ENCODE measurements at regions not wholly inside any gene's neighbourhood (a gene's known extent, or its start where the extent isn't known, plus 50 kb on each side); places are given as distances from the start of the nearest gene placed in this dataset.
A peak's percentile ranks its signal among the peaks of the same experiment; 100 is the strongest.

DNA sequence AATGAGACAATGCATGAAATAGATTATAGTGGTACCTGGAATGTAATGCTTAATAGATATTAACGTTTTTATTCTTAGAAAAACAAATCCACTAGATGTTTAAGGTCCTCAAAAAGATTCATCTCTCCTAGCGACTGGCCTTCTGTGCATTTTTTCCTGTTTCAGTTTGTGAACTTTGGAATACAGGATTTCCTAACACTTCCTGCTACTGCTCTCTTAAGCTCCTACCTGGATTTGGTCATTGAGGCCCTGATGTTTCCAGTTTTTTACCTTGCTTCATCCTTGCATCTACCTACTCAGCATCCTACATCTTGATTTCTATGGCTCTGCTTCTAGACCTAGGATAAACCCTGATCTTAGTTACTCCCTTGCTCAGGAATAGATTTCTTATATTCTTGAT lies 188.4 kb downstream of the ABCC12 start:
- no peak for ATAC-seq
- no peak for DNase-seq
- H3K27me3 Mint-ChIP-seq, result peaks cover 11% of the 10 kb centered on the region
- H3K4me1 Mint-ChIP-seq, result no peaks in the 10 kb centered on the region
- no peak overlapping the region for H3K27ac Mint-ChIP-seq
- no peak overlapping the region for H3K4me3 Mint-ChIP-seq
- no peaks in the 10 kb centered on the region for H3K9me3 ChIP-seq (ENCODE audit: control insufficient read depth, low read length, poor library complexity, severe bottlenecking)
- H3K36me3 Mint-ChIP-seq (ENCODE audit: low read depth), result no peaks in the 10 kb centered on the region

DNA sequence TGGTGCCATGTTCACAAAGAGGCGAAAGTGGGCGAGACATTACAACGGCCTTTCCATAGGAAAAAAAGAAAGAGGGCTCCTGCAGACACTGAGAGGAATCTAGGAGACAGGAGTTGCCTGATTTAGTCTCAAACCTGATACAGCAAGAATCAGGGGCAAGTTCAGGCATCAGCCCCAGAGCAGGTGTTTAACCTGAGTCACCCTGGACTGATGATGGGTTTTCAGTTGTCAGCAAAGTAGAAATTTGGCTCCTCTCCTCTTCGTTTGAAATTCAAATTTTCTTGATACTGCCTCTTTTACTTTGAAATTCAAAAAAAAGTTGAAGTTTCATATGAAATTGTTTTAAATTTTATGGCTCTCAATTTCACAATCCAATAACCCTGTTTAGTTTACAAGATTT lies 189.5 kb downstream of the ABCC12 start:
- Mint-ChIP-seq H3K27me3 (peaks cover 11% of the 10 kb centered on the region), H3K27ac (no peak overlapping the region), H3K36me3 (ENCODE audit: low read depth) (no peaks in the 10 kb centered on the region), H3K4me3 (no peak overlapping the region), H3K4me1 (no peaks in the 10 kb centered on the region)
- no peak for DNase-seq
- H3K9me3 ChIP-seq (ENCODE audit: control insufficient read depth, low read length, poor library complexity, severe bottlenecking), result no peaks in the 10 kb centered on the region
- ATAC-seq, result no peak

DNA sequence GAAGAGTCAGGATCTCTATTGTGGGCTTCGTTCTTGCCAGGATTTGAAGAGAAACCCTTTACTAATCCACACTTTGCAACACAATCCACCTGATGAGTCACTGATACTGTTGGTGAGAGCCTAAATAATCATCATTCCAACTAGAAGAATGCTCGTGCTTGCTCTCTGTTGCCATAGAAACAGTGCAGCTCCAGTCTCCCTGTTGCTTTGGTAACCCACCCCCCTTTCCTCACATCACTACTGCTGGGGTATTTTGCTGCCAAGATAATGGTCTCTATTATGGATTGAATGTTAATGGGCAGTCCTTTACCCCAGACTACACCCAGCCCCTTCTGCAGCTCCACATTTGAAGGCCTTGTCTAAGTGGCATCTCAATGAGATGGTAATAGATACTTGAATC lies 190.4 kb downstream of the ABCC12 start:
- DNase-seq (no peak), ATAC-seq (no peak)
- Mint-ChIP-seq H3K27me3 (peaks cover 11% of the 10 kb centered on the region), H3K4me1 (no peaks in the 10 kb centered on the region), H3K27ac (no peak overlapping the region), H3K4me3 (no peak overlapping the region), H3K36me3 (ENCODE audit: low read depth) (no peaks in the 10 kb centered on the region)
- H3K9me3 ChIP-seq (ENCODE audit: control insufficient read depth, low read length, poor library complexity, severe bottlenecking), result no peaks in the 10 kb centered on the region

GRCh38 chr16:47958726-47959125 lies 197.1 kb downstream of the ABCC12 start:
- DNase-seq (no peak), ATAC-seq (no peak)
- Mint-ChIP-seq H3K27ac (no peak overlapping the region), H3K27me3 (peaks cover 19% of the 10 kb centered on the region), H3K4me1 (no peaks in the 10 kb centered on the region), H3K4me3 (no peak overlapping the region), H3K36me3 (ENCODE audit: low read depth) (no peaks in the 10 kb centered on the region)
- H3K9me3 ChIP-seq (ENCODE audit: control insufficient read depth, low read length, poor library complexity, severe bottlenecking), result no peaks in the 10 kb centered on the region

GRCh38 chr16:47956916-47957315 lies 198.9 kb downstream of the ABCC12 start:
- ATAC-seq, result no peak
- DNase-seq, result no peak
- no peaks in the 10 kb centered on the region for H3K9me3 ChIP-seq (ENCODE audit: control insufficient read depth, low read length, poor library complexity, severe bottlenecking)
- Mint-ChIP-seq H3K4me1 (no peaks in the 10 kb centered on the region), H3K36me3 (ENCODE audit: low read depth) (no peaks in the 10 kb centered on the region), H3K4me3 (no peak overlapping the region), H3K27ac (no peak overlapping the region), H3K27me3 (peaks cover 14% of the 10 kb centered on the region)

DNA sequence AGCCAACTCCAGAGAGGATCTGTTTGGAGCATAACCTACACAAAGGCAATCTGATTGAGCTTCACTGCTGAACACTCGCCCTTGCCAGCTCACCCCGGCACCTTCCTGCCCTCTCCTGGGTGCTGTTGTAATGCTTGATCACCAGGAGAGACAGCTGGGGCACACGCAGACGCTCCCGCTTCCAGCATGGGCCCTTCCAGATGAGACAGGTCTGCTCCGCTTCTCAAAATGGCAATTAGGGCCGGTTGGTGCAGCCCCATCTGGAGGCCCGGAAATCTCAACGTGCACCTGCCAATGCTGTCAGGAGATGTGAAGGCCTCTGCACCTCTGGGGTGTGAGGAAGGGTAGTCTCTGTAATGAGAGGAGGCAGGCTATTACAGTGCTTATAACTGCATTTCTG lies 206.1 kb downstream of the ABCC12 start:
- Mint-ChIP-seq H3K4me3 (no peak overlapping the region), H3K27ac (no peak overlapping the region), H3K27me3 (peaks cover 20% of the 10 kb centered on the region), H3K4me1 (no peaks in the 10 kb centered on the region), H3K36me3 (ENCODE audit: low read depth) (no peaks in the 10 kb centered on the region)
- DNase-seq, result no peak
- no peak for ATAC-seq
- H3K9me3 ChIP-seq (ENCODE audit: control insufficient read depth, low read length, poor library complexity, severe bottlenecking), result no peaks in the 10 kb centered on the region

DNA sequence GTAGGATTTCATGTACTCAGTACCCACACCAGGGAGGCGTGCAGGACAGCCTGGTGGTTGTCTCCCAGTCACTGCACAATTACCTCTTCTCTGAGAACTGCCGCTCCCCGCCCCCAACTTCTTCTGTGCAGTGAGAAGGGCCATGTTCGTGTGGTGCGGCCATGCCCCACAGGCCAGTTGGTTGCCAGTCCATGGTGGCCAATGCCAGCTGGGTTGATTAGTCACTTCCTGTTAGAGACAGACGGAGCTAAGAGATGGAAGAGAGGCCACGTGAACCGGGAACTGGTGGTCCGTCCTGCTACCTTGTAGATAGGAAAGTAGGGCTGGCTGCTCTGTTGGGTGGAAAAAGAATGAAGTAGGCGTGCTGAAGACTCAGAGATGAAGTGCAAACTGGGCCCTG lies 206.5 kb downstream of the ABCC12 start:
- no peak for DNase-seq
- Mint-ChIP-seq H3K27ac (no peak overlapping the region), H3K27me3 (peaks cover 20% of the 10 kb centered on the region), H3K4me1 (no peaks in the 10 kb centered on the region), H3K4me3 (no peak overlapping the region), H3K36me3 (ENCODE audit: low read depth) (no peaks in the 10 kb centered on the region)
- H3K9me3 ChIP-seq (ENCODE audit: control insufficient read depth, low read length, poor library complexity, severe bottlenecking), result no peaks in the 10 kb centered on the region
- ATAC-seq, result no peak

DNA sequence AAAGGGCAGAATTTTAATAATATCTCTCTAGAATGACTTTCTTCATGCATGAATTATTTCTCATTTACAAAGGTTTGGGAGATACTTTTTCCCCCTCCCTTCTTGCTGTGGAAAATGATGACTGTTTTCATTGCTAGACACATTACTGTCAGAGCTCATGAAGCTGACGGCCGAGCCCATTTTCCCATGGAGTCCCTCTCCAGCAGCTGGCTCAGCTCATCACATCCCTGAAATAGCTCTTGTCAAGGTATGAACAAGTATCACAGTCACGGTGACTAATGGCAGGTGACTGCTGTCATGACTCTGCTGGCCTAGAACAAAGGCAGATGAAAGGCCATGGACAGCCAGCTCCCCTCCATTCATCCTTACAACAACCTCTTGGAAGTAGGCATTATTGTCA lies 208.1 kb downstream of the ABCC12 start:
- no peak for DNase-seq
- Mint-ChIP-seq H3K4me3 (no peak overlapping the region), H3K4me1 (no peaks in the 10 kb centered on the region), H3K27me3 (peaks cover 29% of the 10 kb centered on the region), H3K36me3 (ENCODE audit: low read depth) (no peaks in the 10 kb centered on the region), H3K27ac (peak overlapping the region; percentile 19)
- ATAC-seq, result no peak
- H3K9me3 ChIP-seq (ENCODE audit: control insufficient read depth, low read length, poor library complexity, severe bottlenecking), result no peaks in the 10 kb centered on the region

- H3K9me3 ChIP-seq (ENCODE audit: control insufficient read depth, low read length, poor library complexity, severe bottlenecking), result no peaks in the 10 kb centered on the region
- ATAC-seq, result no peak
- Mint-ChIP-seq H3K4me1 (no peaks in the 10 kb centered on the region), H3K36me3 (ENCODE audit: low read depth) (no peaks in the 10 kb centered on the region), H3K4me3 (no peak overlapping the region), H3K27me3 (peaks cover 29% of the 10 kb centered on the region), H3K27ac (no peak overlapping the region)
- DNase-seq, result no peak
Measured at GRCh38 chr16:47946092-47946491, 209.7 kb downstream of the ABCC12 start.

- no peak overlapping the region for H3K4me3 Mint-ChIP-seq
- H3K36me3 Mint-ChIP-seq (ENCODE audit: low read depth), result no peaks in the 10 kb centered on the region
- DNase-seq, result no peak
- ATAC-seq, result no peak
- peaks cover 29% of the 10 kb centered on the region for H3K27me3 Mint-ChIP-seq
- no peaks in the 10 kb centered on the region for H3K9me3 ChIP-seq (ENCODE audit: control insufficient read depth, low read length, poor library complexity, severe bottlenecking)
- no peaks in the 10 kb centered on the region for H3K4me1 Mint-ChIP-seq
- no peak overlapping the region for H3K27ac Mint-ChIP-seq
Measured at GRCh38 chr16:47944589-47944988, 211.2 kb downstream of the ABCC12 start.

DNA sequence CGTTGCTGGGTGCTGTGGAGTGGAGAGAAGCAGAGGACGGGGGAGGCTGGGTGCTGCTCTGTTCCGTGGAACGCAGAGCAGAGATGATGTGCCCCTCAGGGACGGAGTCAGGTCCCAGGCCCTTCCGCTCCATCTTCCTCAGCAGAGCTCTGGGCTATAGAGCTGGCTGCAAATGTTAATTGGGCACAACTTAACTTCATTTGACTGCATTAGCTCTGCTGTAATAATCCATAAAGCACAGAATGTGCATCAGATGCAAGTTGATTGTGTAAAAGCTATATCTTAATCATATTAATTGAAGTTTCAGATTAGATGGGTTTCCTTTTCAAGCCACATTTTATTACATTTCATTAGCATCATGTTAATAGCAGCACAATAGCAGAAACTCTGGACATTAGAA lies 212.6 kb downstream of the ABCC12 start:
- H3K4me1 Mint-ChIP-seq, result no peaks in the 10 kb centered on the region
- ATAC-seq (no peak), DNase-seq (no peak)
- no peaks in the 10 kb centered on the region for H3K9me3 ChIP-seq (ENCODE audit: control insufficient read depth, low read length, poor library complexity, severe bottlenecking)
- H3K36me3 Mint-ChIP-seq (ENCODE audit: low read depth), result no peaks in the 10 kb centered on the region
- H3K27ac Mint-ChIP-seq, result no peak overlapping the region
- H3K4me3 Mint-ChIP-seq, result no peak overlapping the region
- peaks cover 22% of the 10 kb centered on the region for H3K27me3 Mint-ChIP-seq

GRCh38 chr16:47940466-47940865 lies 215.3 kb downstream of the ABCC12 start:
- Mint-ChIP-seq H3K27ac (no peak overlapping the region), H3K4me3 (no peak overlapping the region), H3K27me3 (peaks cover 15% of the 10 kb centered on the region), H3K36me3 (ENCODE audit: low read depth) (no peaks in the 10 kb centered on the region), H3K4me1 (no peaks in the 10 kb centered on the region)
- DNase-seq (no peak), ATAC-seq (no peak)
- H3K9me3 ChIP-seq (ENCODE audit: control insufficient read depth, low read length, poor library complexity, severe bottlenecking), result no peaks in the 10 kb centered on the region

GRCh38 chr16:47939680-47940079 lies 216.1 kb downstream of the ABCC12 start:
- Mint-ChIP-seq H3K36me3 (ENCODE audit: low read depth) (no peaks in the 10 kb centered on the region), H3K27ac (no peak overlapping the region), H3K4me3 (no peak overlapping the region), H3K27me3 (peaks cover 15% of the 10 kb centered on the region), H3K4me1 (no peaks in the 10 kb centered on the region)
- DNase-seq (no peak), ATAC-seq (no peak)
- H3K9me3 ChIP-seq (ENCODE audit: control insufficient read depth, low read length, poor library complexity, severe bottlenecking), result no peaks in the 10 kb centered on the region

GRCh38 chr16:47938272-47938671 lies 217.5 kb downstream of the ABCC12 start:
- Mint-ChIP-seq H3K4me3 (no peak overlapping the region), H3K27me3 (peaks cover 5% of the 10 kb centered on the region), H3K27ac (no peak overlapping the region), H3K4me1 (no peaks in the 10 kb centered on the region), H3K36me3 (ENCODE audit: low read depth) (no peaks in the 10 kb centered on the region)
- DNase-seq (no peak), ATAC-seq (no peak)
- H3K9me3 ChIP-seq (ENCODE audit: control insufficient read depth, low read length, poor library complexity, severe bottlenecking), result no peaks in the 10 kb centered on the region

DNA sequence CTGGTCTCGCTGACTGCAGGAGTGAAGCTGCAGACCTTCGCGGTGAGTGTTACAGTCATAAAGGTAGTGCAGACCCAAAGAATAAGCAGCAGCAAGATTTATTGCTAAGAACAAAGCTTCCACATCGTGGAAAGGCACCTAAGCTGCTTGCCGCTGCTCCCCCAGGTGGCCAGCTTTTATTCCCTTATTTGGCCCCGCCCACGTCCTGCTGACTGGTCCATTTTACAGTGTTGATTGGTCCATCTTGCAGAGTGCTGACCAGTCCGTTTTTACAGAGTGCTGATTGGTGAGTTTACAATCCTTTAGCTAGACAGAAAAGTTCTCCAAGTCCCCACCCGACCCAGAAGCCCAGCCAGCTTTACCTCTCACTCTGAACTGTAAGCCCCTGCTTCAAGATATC lies 227.8 kb downstream of the ABCC12 start:
- Mint-ChIP-seq H3K4me3 (no peak overlapping the region), H3K4me1 (no peaks in the 10 kb centered on the region), H3K27ac (no peak overlapping the region), H3K27me3 (no peaks in the 10 kb centered on the region), H3K36me3 (ENCODE audit: low read depth) (no peaks in the 10 kb centered on the region)
- DNase-seq (no peak), ATAC-seq (no peak)
- no peaks in the 10 kb centered on the region for H3K9me3 ChIP-seq (ENCODE audit: control insufficient read depth, low read length, poor library complexity, severe bottlenecking)
